SHP77 (cell line): ENCODE measurements at regions not wholly inside any gene's neighbourhood (a gene's known extent, or its start where the extent isn't known, plus 50 kb on each side); places are given as distances from the start of the nearest gene placed in this dataset.
"Not testable (repeated sequence)": the region's sequence is repeated elsewhere in the genome, so short reads cannot be mapped to it uniquely, and the experiment has no call there.

Source experiments
- DNase-seq, 2 experiments: peaks; one replicate each; lab custom pipeline; 2025; lab: John Stamatoyannopoulos, UW

DNA sequence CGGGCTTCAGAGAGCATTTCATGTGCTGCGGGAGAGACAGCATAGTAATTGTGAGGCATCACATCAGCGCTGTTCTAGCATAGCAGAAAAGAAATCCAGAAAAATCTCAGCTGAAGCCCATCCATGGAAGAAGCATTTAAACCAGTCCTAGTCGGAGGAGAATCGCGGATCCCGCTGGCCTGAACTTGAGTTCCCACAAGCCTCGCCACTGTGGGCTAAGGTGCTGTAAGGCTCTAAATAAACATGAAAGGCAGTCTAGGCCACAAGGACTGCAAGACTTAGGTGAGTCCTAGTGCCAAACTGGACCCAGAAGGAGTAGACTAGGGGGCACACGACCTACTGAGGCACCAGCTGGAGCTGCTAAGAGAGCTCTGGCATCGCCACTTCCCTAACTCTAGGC is 1225.3 kb upstream of the CHAC2 start:
- no peak for DNase-seq

- no peak for DNase-seq
Measured at GRCh38 chr2:52539026-52539970, 1228.3 kb upstream of the CHAC2 start.

DNA sequence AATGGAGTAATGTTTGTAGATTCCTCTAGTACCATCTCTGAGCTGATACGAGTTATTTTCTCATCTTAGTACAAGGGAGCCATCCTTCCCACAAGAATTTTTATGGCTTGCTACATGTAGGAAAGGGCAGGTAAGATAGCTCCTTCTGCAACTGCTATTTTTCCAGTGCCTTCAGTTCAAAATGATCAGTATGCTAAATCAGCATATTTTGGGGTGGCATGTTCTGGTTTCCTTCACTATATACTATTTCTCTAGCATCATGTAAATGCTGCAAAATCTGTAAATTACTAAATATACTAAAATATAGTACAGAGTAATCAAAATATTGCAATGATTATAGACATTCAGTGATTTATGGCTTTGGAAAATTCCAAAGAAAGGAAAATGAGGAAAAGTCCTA is 1230.0 kb upstream of the CHAC2 start:
- no peak for DNase-seq

- DNase-seq = peak in 1 of 2 experiments; percentile 15
Measured at GRCh38 chr2:52536929-52537460, 1230.6 kb upstream of the CHAC2 start.

GRCh38 chr2:52532956-52533355 is 1234.6 kb upstream of the CHAC2 start:
- no peak for DNase-seq

DNA sequence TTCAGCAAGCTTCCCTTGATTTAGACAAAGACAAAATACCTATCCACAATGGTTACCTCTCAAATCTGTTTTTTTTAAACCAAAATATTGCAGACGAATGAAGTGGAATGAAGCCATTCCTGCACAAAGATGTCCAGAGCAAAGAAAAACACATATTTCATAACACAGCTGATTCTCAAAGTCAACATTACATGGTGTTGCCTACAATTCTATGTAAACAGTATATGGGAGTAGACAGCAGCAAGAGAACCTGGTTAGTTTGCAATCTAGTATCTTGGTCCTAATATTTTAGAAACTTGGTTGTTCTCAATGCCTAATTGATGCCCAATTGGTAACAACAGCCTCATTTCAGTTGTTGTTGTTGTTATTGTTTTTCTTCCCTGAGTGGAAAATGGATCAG is 1240.9 kb upstream of the CHAC2 start:
- DNase-seq = no peak

- DNase-seq = no peak
Measured at GRCh38 chr2:52520644-52521043, 1247.0 kb upstream of the CHAC2 start.

DNA sequence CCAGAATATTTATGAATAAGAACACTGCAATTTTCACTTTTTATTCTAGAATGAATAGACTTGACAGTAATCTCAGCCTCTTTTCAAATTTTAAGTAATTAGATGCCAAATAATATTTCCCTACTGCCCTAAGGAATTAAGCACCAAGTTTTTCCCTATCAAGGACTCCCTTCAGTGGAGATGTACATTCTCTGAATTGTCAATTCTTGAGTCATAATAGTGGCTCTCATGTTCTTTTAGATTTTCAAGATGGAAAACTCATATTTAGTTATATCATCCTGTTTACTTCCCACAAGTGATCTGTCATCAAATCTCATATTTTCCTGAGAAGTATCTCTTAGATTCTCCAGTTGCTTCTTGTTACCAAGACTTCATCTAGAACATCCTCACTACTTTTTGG is 1248.9 kb upstream of the CHAC2 start:
- DNase-seq = no peak

DNA sequence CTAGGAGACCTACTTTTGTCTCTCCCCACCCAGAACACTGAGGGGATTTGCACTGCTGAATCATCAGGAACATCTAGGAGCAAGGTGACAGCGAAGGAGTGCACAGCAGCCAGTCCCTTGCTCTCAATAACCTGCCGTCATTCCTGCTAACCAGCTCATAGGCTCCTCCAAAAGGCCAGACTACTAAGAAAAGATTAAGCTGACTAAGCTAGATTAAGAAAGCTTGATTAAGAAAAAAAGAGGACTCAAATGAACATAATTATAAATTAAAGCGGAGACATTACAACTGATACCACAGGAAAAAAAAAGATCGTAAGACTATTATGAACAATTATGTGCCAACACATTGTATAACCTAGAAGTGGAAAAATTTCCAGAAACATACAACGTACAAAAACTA is 1254.8 kb upstream of the CHAC2 start:
- no peak for DNase-seq

GRCh38 chr2:52510432-52510831 is 1257.2 kb upstream of the CHAC2 start:
- no peak for DNase-seq

- no peak for DNase-seq
Measured at GRCh38 chr2:52502476-52502860, 1265.1 kb upstream of the CHAC2 start.

GRCh38 chr2:52501715-52502475 is 1265.7 kb upstream of the CHAC2 start:
- no peak for DNase-seq

DNA sequence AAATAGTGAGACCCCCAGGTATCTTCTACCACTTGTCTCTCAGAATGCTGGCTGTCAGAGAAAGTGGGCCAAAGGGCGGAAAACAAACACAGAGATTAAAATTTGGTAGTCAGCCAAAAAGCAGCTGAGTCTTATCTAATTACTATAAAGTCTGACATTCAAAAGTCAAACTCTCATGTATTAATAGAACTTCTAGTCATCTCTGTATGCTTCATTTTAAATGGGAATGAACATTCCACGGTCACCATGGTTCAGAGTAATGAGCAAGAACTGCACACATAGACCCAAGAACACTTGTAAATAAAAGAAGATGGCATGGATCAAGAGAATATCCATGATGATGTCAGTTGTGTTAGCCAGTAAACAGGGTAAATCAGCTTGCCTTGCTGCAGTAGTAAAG is 1267.0 kb upstream of the CHAC2 start:
- DNase-seq = no peak

DNA sequence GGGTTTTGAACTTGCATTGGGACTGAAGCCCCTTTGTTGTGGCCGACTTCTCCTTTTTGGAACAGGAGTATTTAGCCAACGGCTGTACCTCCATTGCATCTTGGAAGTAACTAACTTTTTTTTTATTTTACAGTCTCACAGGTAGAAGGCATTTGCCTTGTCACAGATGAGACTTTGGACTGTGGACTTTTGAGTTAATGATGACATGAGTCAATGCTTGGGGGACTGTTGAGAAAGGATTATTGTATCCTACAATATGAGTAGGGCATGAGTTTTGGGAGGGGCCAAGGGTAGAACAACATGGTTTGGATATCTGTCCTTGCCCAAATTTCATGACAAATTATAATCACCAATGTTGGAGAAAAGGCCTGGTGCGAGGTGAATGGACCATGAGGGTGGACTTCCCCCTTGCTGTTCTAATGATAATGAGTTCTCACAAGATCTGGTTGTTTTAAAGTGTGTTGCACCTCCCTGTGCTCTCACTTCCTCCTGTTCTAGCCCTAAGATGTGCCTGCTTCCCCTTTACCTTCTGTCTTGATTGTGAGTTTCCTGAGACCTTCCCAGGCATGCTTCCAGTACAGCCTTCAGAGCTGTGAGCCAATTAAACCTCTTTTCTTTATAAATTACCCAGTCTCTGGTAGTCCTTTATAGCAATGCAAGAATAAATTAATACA is 1269.4 kb upstream of the CHAC2 start:
- no peak for DNase-seq

- no peak for DNase-seq
Measured at GRCh38 chr2:52495816-52496215, 1271.8 kb upstream of the CHAC2 start.

- no peak for DNase-seq
Measured at GRCh38 chr2:52477166-52477565, 1290.4 kb upstream of the CHAC2 start.

- DNase-seq = no peak
Measured at GRCh38 chr2:52475590-52475989, 1292.0 kb upstream of the CHAC2 start.

GRCh38 chr2:52474091-52474490 is 1293.5 kb upstream of the CHAC2 start:
- no peak for DNase-seq

DNA sequence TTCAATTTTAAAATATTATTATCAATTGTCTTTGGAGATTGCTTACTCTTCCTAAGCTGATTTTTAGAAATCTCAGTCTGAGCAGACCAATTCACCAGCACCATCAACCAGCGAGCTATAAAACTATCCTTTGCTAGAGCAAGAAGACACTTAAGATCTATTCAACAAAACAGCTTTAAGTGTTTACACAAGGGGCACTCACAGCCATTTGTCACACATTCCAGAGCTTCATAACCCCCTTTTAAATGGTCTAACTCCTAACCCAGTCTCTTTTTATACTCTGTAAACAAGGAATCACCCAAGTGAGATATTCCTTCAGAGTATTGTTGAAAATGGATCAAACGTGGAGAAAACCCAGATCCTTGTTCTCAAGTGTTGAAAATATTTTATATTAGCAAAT is 1294.1 kb upstream of the CHAC2 start:
- DNase-seq = no peak

DNA sequence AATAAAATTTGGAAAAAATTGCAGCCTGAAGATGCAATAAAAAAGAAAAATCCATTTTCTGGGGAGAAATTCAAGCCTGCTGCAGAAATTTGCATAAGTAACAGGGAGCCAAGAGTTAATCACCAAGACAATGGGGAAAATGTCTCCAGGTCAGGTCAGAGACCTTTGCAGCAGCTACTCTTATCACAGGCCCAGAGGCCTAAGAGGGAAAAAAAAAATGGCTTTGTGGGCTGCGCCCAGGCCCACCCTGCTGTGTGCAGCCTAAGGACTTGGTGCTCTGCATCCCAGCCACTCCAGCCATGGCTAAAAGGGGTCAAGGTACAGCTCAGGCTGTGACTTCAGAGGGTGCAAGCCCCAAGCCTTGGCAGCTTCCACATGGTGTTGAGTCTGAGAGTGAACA is 1297.1 kb upstream of the CHAC2 start:
- DNase-seq = not testable (repeated sequence)

DNA sequence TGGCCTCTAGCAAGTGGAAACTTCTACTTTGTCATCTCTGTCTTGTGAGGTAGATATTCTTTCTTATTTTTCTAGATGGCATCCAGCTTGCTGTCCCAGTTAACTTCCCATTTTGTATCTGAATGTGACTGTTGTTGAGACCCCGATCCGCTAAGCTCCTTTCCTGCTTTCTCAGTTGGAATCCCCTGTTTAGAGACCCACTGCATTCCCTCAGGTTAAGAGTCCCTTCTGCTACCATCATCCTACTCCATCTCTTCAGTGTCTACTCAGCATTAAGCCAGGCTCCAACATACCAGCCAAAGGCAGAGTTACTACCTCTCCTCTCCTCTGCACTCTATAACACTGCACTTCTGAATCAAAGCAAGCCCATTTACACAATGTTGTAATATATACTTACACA is 1300.4 kb upstream of the CHAC2 start:
- DNase-seq = no peak

GRCh38 chr2:52465287-52465686 is 1302.3 kb upstream of the CHAC2 start:
- no peak for DNase-seq
